GM21723 (cell line): ENCODE measurements at regions not wholly inside any gene's neighbourhood (a gene's known extent, or its start where the extent isn't known, plus 50 kb on each side); places are given as distances from the start of the nearest gene placed in this dataset.
"Not testable (repeated sequence)": the region's sequence is repeated elsewhere in the genome, so short reads cannot be mapped to it uniquely, and the experiment has no call there.

Source experiments
- ATAC-seq: cut with Tn5 transposase; IDR thresholded peaks from one replicate; pipeline ENCODE4 v1.9.1; 2021; ENCODE audit warnings: mild to moderate bottlenecking, moderate library complexity; ENCODE audit not compliant: unreplicated experiment

DNA sequence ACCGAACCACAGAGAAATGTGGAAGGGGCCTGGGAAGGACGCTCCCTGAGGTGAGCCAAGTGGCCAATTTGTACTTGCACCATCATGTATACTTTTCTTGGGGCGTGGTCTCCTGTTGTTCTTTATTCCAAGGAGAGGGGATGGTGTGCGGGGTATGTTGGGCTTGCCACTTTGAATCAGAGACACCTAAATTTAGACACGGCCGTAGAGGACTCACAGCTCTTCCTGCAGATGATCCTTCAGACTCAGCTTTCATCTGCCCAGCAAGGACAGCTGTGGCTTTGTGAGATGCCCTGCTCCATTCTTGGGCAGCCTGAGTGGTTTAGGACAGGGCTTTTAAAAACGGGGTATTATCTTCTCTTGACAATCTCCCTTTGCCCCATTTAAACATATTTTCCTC, 473.2 kb downstream of the REEP3 start:
- no peak for ATAC-seq

- ATAC-seq = no peak
Measured at GRCh38 chr10:64007157-64007556, 486.0 kb downstream of the REEP3 start.

DNA sequence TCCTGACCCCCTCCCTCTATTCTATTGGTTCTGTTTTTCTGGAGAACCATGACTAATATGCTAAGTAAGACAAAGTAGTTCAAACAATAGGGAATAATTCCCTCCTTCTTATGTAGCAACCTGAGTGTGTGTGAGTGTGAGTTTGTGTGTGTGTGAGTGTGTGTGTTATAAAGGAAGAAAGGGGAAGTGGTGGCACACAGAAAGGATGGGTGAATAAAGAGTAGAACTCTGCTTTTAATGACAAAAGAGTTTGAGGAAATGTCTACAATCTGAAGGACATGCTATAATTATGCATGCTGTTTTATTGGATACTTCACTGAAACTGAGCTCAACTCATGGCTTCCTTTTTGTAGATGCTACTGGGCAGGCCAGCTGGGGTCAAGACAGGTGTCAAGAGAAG, 489.5 kb downstream of the REEP3 start:
- ATAC-seq = no peak

- ATAC-seq = no peak
Measured at GRCh38 chr10:64011912-64012714, 490.9 kb downstream of the REEP3 start.

DNA sequence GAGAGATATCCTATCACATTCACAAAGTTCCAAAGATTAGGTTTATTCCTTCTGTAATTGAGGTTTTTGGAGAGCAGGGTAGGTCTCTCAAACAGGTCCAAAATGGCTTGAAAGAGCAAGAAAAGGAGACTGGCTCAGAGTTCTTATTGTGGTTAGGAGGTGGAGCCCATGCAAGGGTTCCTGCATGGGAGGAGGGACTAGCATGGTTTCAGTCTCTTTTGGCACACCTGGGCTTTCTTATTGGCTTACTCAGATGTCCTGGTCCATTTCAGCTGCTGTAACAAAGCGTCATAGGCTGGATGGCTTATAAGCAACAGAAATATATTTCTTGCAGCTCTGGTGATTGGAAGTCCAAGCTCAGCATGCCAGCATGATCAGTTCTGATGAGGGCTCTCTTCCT, 493.1 kb downstream of the REEP3 start:
- no peak for ATAC-seq

- no peak for ATAC-seq
Measured at GRCh38 chr10:64023926-64024470, 502.8 kb downstream of the REEP3 start.

- no peak for ATAC-seq
Measured at GRCh38 chr10:64033711-64034110, 512.5 kb downstream of the REEP3 start.

GRCh38 chr10:64036321-64036930, 515.2 kb downstream of the REEP3 start:
- ATAC-seq = no peak

GRCh38 chr10:64037071-64037661, 516.0 kb downstream of the REEP3 start:
- no peak for ATAC-seq

DNA sequence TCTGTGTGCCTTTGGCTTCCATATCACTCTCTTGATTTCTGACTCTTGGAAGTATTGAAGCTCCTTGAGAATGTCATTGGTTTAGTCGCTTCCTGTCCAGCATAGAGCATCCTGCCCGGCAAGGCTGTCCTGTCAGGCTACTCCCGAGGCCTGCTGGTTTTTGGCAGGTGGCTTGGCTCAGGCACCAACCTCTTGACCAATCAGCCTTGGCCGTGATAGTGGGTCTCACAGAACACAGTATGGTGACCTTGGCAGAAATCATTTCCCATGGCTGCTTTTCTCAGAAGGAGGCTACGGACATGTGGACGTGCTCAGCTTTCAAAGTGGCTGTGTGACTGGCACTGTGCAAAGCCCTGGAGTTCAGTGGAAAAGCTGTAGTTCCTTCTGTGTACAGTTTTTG, 516.9 kb downstream of the REEP3 start:
- ATAC-seq = no peak

DNA sequence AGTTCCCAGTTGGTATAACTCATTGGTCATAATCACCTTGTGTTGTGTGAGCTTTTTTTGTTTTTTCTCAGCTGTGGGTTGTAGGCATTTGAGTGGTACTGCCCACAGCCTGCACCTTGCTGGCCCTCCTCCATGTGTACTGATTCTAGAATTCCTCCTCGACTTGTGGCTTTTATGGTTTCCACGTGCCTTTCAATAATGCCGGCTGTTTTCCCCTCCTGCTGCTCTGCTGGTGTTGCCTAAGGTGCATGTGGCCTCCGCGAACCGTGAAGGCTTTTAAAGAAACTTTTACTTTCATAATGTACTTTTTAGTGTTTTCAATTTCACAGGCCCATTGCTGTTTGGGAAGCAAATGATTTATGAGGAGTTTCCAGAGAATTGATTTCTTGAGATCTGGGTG, 518.0 kb downstream of the REEP3 start:
- no peak for ATAC-seq

- ATAC-seq = peak; percentile 25
Measured at GRCh38 chr10:64040781-64041180, 519.6 kb downstream of the REEP3 start.

DNA sequence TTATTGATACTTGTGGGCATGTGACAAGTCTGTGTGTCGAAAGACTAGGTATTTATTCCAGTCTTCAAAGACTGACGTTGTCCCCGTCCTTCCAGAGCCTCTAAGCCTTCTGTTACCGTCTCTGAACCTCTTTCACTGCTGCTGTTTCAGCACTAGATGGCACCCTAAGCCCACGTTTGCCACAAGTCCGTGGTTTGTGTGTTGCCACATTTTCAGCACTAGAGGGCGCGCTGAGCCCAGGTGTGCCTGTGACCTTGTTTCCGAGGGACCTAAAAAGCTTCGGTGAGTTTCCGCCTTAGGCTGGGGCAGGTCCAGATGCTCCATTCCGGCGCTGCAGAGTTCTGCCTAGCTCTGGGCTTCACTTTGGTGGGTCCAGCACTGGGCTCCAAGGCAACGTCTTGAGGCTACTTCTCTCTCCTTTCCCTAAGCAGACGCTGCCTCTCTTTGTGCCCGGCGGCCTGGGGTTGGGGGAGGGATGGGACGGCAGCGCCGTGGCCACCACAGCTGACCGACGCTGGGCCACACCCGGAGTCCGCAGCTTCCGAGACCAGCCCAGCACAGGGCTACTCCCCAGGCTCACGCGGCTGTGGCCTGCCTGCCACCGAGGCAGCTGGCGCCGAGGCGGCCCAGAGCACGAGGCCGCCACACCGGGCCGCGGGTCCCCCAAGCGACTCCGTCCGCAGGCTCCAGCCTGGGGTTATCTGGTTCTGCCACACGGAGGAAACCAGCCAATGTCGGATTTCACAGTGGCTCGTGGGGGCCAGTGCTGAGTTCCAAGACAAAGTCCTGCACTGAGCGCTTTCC, 520.2 kb downstream of the REEP3 start:
- ATAC-seq = peak; percentile 95

- ATAC-seq = no peak
Measured at GRCh38 chr10:64041989-64042490, 520.8 kb downstream of the REEP3 start.

- ATAC-seq = no peak
Measured at GRCh38 chr10:64044098-64044497, 522.9 kb downstream of the REEP3 start.

- not testable (repeated sequence) for ATAC-seq
Measured at GRCh38 chr10:64044957-64045632, 523.9 kb downstream of the REEP3 start.

GRCh38 chr10:64054392-64054791, 533.2 kb downstream of the REEP3 start:
- ATAC-seq = no peak

DNA sequence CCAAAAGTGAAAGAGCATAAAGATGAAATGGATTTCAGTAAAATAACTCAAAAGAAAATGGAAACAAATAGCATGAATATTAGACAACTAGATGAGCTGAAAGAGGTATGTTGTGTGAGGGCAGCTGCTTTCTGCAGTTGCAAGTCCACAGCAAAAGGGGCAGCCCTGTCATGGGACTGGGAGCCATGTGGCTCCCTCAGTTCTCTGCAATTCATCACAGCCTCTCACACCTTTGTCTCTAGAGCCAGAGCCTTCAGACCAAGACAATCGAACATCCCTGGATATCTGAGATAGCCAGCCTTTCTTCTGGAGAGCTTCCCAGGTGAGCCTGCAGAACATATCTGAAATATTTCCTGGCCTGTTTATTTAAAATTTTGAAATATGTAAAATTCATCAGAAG, 538.7 kb downstream of the REEP3 start:
- no peak for ATAC-seq

- no peak for ATAC-seq
Measured at GRCh38 chr10:64060389-64060788, 539.2 kb downstream of the REEP3 start.

GRCh38 chr10:64062793-64063192, 541.6 kb downstream of the REEP3 start:
- no peak for ATAC-seq
